Endothelial cell of umbilical vein (primary cell): ENCODE measurements at regions not wholly inside any gene's neighbourhood (a gene's known extent, or its start where the extent isn't known, plus 50 kb on each side); places are given as distances from the start of the nearest gene placed in this dataset.

Experiments
- BruUV-seq: library from RNA; stranded (reverse); fragments of 400-500 nt; replicated peaks from 2 replicates; lab custom pipeline; 2021; lab: Mats Ljungman, UMichigan
- CTCF ChIA-PET: fragments of 300-600, 350-600 bp; sonication (Branson Sonifier 250); formaldehyde crosslinking; loops from one replicate; lab custom pipeline; 2021; ENCODE audit warnings: antibody characterized with exemption, inconsistent platforms; lab: Charles Lee
- POLR2A ChIA-PET: fragments of 300-600, 350-600 bp; sonication (Branson Sonifier 250); formaldehyde crosslinking; loops from one replicate; lab custom pipeline; 2021; ENCODE audit warnings: antibody characterized with exemption, inconsistent platforms; lab: Charles Lee
- DNase-seq: peaks from one replicate; pipeline ENCODE4 v3.0.0-alpha.2; 2011; ENCODE audit warnings: low read depth, low spot score
- FAIRE-seq: peaks from 2 replicates; lab custom pipeline; 2011; peaks lifted over from hg19 to GRCh38; lab: Jason Lieb, UNC
- H2AFZ ChIP-seq: 2 replicates; pipeline ENCODE4 v1.6.0; 2012; ENCODE audit warnings: low read depth, low read length, control low read depth, inconsistent platforms
- H3K27ac ChIP-seq: 2 replicates; pipeline ENCODE4 v1.5.1; 2011; ENCODE audit warnings: low read depth, mild to moderate bottlenecking, control low read depth, low read length, moderate library complexity; ENCODE audit not compliant: insufficient read depth
- H3K27me3 ChIP-seq, 2 experiments: 2 replicates each; pipeline versions ENCODE4 v1.6.0 to v1.6.1; 2011; ENCODE audit warnings: low read length in 2 of 2, mixed read lengths in 1 of 2; ENCODE audit not compliant: control insufficient read depth in 2 of 2, insufficient read depth in 2 of 2
- H3K36me3 ChIP-seq, 2 experiments: 2 replicates in 1 of 2; 3 replicates in 1 of 2; pipeline ENCODE4 v1.5.1; 2011; ENCODE audit warnings: low read length in 2 of 2, mild to moderate bottlenecking in 1 of 2, moderate library complexity in 1 of 2; ENCODE audit not compliant: control insufficient read depth in 2 of 2, insufficient read depth in 2 of 2; ENCODE audit errors: extremely low read depth in 1 of 2
- H3K4me1 ChIP-seq: 3 replicates; pipeline ENCODE4 v1.5.1; 2011; ENCODE audit warnings: mild to moderate bottlenecking, low read length; ENCODE audit not compliant: control insufficient read depth, insufficient read depth; ENCODE audit errors: extremely low read depth
- H3K4me2 ChIP-seq: 2 replicates; pipeline ENCODE4 v1.6.1; 2011; ENCODE audit warnings: low read length, control low read depth, mixed read lengths; ENCODE audit not compliant: insufficient read depth
- H3K4me3 ChIP-seq, 3 experiments: fragments of 200-600 bp in 1 of 3; sonication (generic), shearing (Covaris generic) in 1 of 3; replicated peaks in 1 of 3; 2 replicates each; pipeline ENCODE4 v1.5.1; 2011 to 2016; ENCODE audit warnings: control low read depth in 3 of 3, low read length in 3 of 3, mild to moderate bottlenecking in 2 of 3, inconsistent platforms in 1 of 3, low read depth in 1 of 3, moderate library complexity in 1 of 3; ENCODE audit not compliant: insufficient read depth in 1 of 3
- H3K79me2 ChIP-seq: 2 replicates; pipeline ENCODE4 v1.6.0; 2012; ENCODE audit warnings: low read length, inconsistent platforms; ENCODE audit not compliant: control insufficient read depth, insufficient read depth
- H3K9ac ChIP-seq: replicated peaks from 2 replicates; pipeline ENCODE3; 2011; ENCODE audit warnings: low read length, control low read depth; ENCODE audit not compliant: insufficient read depth; ENCODE audit errors: extremely low read depth
- H3K9me1 ChIP-seq: replicated peaks from 3 replicates; pipeline ENCODE4 v1.6.0; 2011; ENCODE audit warnings: mild to moderate bottlenecking, low read length; ENCODE audit not compliant: control insufficient read depth, insufficient read depth; ENCODE audit errors: extremely low read depth
- H3K9me3 ChIP-seq: replicated peaks from 2 replicates; pipeline ENCODE4 v1.5.1; 2012; ENCODE audit warnings: low read length, inconsistent platforms; ENCODE audit not compliant: control insufficient read depth, insufficient read depth
- H4K20me1 ChIP-seq: replicated peaks from 2 replicates; pipeline ENCODE3; 2011; ENCODE audit warnings: mild to moderate bottlenecking, low read length; ENCODE audit not compliant: control insufficient read depth, insufficient read depth; ENCODE audit errors: extremely low read depth
- EZH2 ChIP-seq: IDR thresholded peaks from 2 replicates; pipeline ENCODE4 v1.6.1; 2012; ENCODE audit warnings: borderline replicate concordance, low read depth, mild to moderate bottlenecking, moderate library complexity, low read length, inconsistent platforms; ENCODE audit not compliant: severe bottlenecking
- FOS ChIP-seq: IDR thresholded peaks from 2 replicates; pipeline ENCODE4 v1.6.1; 2011; ENCODE audit warnings: mild to moderate bottlenecking, low read length, moderate library complexity, borderline replicate concordance; ENCODE audit not compliant: insufficient read depth
- GATA2 ChIP-seq: IDR thresholded peaks from 2 replicates; pipeline ENCODE4 v1.7.0; 2011; ENCODE audit warnings: low read depth, mild to moderate bottlenecking, moderate library complexity, mixed read lengths, low read length; ENCODE audit not compliant: insufficient read length, insufficient read depth
- JUN ChIP-seq: IDR thresholded peaks from 2 replicates; pipeline ENCODE4 v1.6.1; 2011; ENCODE audit warnings: borderline replicate concordance, low read depth; ENCODE audit not compliant: insufficient read length, insufficient read depth
- MAX ChIP-seq: IDR thresholded peaks from 2 replicates; pipeline ENCODE4 v1.6.1; 2011; ENCODE audit not compliant: insufficient read depth, insufficient read length
- MYC ChIP-seq: IDR thresholded peaks from one replicate; pipeline ENCODE4 v1.6.1; 2011; ENCODE audit warnings: mild to moderate bottlenecking, low read depth, low read length
- POLR2A ChIP-seq: IDR thresholded peaks from 2 replicates; pipeline ENCODE4 v1.6.1; 2012; ENCODE audit warnings: low read depth, mild to moderate bottlenecking, control low read depth, low read length
- POLR2AphosphoS5 ChIP-seq: IDR thresholded peaks from 2 replicates; pipeline ENCODE4 v1.6.1; 2012; ENCODE audit warnings: low read depth, mild to moderate bottlenecking, control low read depth, low read length, moderate library complexity; ENCODE audit not compliant: insufficient read depth
- dilution Hi-C: fragments of 300-500 bp; cut with MboI; formaldehyde crosslinking; loops from one replicate; pipeline ENCODE4 v1.15.0; 2019; ENCODE audit warnings: low sequenced_read_pairs; ENCODE audit not compliant: extremely low pct_ligation_motif_present
- intact Hi-C: fragments of 100-400 bp; cut with micrococcal nuclease; formaldehyde crosslinking; loops from one replicate; pipeline ENCODE4 v1.10.0; 2022
- TF ChIP-seq, protein P1 (sequence below), 2 donors: IDR thresholded peaks; 1 replicate in 1 of 2; 2 replicates in 1 of 2; pipeline ENCODE4 v1.5.1; 2011; ENCODE audit warnings: low read length in 2 of 2, mild to moderate bottlenecking in 2 of 2, moderate library complexity in 2 of 2, control low read depth in 1 of 2, inconsistent platforms in 1 of 2, low read depth in 1 of 2; ENCODE audit not compliant: insufficient read depth in 1 of 2; ENCODE audit errors: extremely low read depth in 1 of 2

- DNase-seq (no peak), FAIRE-seq (no peak)
- ChIA-PET POLR2A (no interaction called here), CTCF (interaction anchor here (1.4 kb wide), 2 partner anchors 11 to 12 kb away, joined by 5 to 6 read pairs; no protein-coding TSS in a partner anchor)
- intact Hi-C loops (no loop called here), dilution Hi-C loops (no loop called here)
- no peaks in the 10 kb centered on the region for H3K4me1 ChIP-seq
- no peaks in the 10 kb centered on the region for H4K20me1 ChIP-seq
- no peak overlapping the region for H3K4me2 ChIP-seq
- no peak overlapping the region for H3K4me3 ChIP-seq
- H3K27me3 ChIP-seq: peaks cover 2 to 3% of the 10 kb centered on the region in 2 experiments
- H3K9me1 ChIP-seq: no peaks in the 10 kb centered on the region
- BruUV-seq: no TSS peak
- no peak overlapping the region for H2AFZ ChIP-seq
- H3K9me3 ChIP-seq: no peaks in the 10 kb centered on the region
- no peaks in the 10 kb centered on the region for H3K36me3 ChIP-seq
- H3K9ac ChIP-seq: no peak overlapping the region
- no peaks in the 10 kb centered on the region for H3K79me2 ChIP-seq
- TF ChIP-seq MAX: no peak
- TF ChIP-seq POLR2A: no peak
- TF ChIP-seq, protein P1, sequence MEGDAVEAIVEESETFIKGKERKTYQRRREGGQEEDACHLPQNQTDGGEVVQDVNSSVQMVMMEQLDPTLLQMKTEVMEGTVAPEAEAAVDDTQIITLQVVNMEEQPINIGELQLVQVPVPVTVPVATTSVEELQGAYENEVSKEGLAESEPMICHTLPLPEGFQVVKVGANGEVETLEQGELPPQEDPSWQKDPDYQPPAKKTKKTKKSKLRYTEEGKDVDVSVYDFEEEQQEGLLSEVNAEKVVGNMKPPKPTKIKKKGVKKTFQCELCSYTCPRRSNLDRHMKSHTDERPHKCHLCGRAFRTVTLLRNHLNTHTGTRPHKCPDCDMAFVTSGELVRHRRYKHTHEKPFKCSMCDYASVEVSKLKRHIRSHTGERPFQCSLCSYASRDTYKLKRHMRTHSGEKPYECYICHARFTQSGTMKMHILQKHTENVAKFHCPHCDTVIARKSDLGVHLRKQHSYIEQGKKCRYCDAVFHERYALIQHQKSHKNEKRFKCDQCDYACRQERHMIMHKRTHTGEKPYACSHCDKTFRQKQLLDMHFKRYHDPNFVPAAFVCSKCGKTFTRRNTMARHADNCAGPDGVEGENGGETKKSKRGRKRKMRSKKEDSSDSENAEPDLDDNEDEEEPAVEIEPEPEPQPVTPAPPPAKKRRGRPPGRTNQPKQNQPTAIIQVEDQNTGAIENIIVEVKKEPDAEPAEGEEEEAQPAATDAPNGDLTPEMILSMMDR (IDR thresholded peaks at IDR 0.05; ENCODE audit: extremely low read depth in 1 of 2, insufficient read depth in 1 of 2, low read depth in 1 of 2, low read length in 2 of 2): no peak
- no peak for TF ChIP-seq FOS
- TF ChIP-seq JUN: no peak
- TF ChIP-seq POLR2AphosphoS5: no peak
- TF ChIP-seq MYC: no peak
- TF ChIP-seq GATA2: no peak
- no peak for TF ChIP-seq EZH2
- H3K27ac ChIP-seq: no peak overlapping the region
Observed at GRCh38 chr7:142425281-142425680, 167.4 kb upstream of the PRSS58 start.
